ENCODE measurements at regions not wholly inside any gene's neighbourhood (a gene's known extent, or its start where the extent isn't known, plus 50 kb on each side); places are given as distances from the start of the nearest gene placed in this dataset.

GRCh38 chr2:52405980-52406379, 1361.6 kb upstream of the CHAC2 start:
- ATAC-seq: no peak
- H3K36me3 ChIP-seq: no peaks in the 10 kb centered on the region
- H3K27ac ChIP-seq: no peak overlapping the region
- intact Hi-C loops (cut with DNase I; ENCODE audit: low total_unique reads): no loop called here
- no peak overlapping the region for H3K4me3 ChIP-seq
- H3K9me3 ChIP-seq: no peaks in the 10 kb centered on the region
- TF ChIP-seq POLR2A (IDR thresholded peaks at IDR 0.05) (no peak), CTCF (IDR thresholded peaks at IDR 0.05 in 4 of 5, conservative IDR thresholded peaks at IDR 0.05 in 1 of 5) (no peak)
- H3K4me1 ChIP-seq: no peaks in the 10 kb centered on the region
- in situ Hi-C loops (cut with MboI; ENCODE audit: low sequenced_read_pairs in 4 of 4): no loop called here
- DNase-seq: no peak
- H3K27me3 ChIP-seq: no peaks in the 10 kb centered on the region

DNA sequence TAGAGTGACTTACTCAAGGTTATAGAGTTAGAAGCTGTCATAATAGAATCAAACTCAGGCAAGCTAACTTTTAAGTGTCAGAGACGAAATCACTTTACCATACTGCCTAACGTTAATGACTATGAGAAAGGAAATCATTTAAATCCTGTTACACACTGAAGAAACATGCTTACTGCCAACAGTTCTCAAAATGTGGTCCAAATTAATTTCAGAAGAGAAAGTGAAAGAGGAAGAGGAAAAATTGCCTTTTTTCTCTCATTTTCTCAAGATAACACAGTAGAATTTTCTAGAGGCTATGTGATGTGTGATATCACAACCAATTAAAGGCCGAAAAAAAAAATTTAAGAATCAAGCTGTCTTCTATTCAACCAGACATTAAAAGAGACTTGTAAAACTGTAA, 1362.7 kb upstream of the CHAC2 start:
- H3K4me1 ChIP-seq: no peaks in the 10 kb centered on the region
- no peak for DNase-seq
- in situ Hi-C loops (cut with MboI; ENCODE audit: low sequenced_read_pairs in 4 of 4): no loop called here
- H3K27ac ChIP-seq: no peak overlapping the region
- no peaks in the 10 kb centered on the region for H3K9me3 ChIP-seq
- no peaks in the 10 kb centered on the region for H3K36me3 ChIP-seq
- no peak for TF ChIP-seq POLR2A (IDR thresholded peaks at IDR 0.05)
- no peak for TF ChIP-seq CTCF (IDR thresholded peaks at IDR 0.05 in 4 of 5, conservative IDR thresholded peaks at IDR 0.05 in 1 of 5)
- ATAC-seq: no peak
- no peaks in the 10 kb centered on the region for H3K27me3 ChIP-seq
- H3K4me3 ChIP-seq: no peak overlapping the region
- intact Hi-C loops (cut with DNase I; ENCODE audit: low total_unique reads): no loop called here

DNA sequence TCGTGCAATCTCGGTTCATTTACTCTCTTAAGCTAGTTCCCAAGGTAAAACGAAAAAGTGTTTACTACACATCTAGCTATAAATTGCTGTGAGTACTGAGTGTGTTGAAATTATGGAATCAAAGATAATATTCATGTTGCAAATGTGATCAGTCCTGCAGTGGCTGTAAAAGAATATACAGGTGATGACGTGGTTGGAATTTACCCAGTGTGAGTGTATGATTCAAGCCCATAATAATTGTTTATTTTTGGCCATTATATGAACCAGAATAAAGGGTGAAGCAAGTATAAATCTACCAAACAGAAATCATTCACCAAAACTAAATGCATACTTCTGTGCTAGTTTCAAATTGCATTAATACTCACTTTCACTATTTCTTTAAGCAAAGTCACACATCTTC, 1363.6 kb upstream of the CHAC2 start:
- no peak for ATAC-seq
- Histone ChIP-seq H3K9me3 (no peaks in the 10 kb centered on the region), H3K27ac (no peak overlapping the region), H3K36me3 (no peaks in the 10 kb centered on the region), H3K4me3 (no peak overlapping the region), H3K27me3 (no peaks in the 10 kb centered on the region), H3K4me1 (no peaks in the 10 kb centered on the region)
- DNase-seq: no peak
- in situ Hi-C loops (cut with MboI; ENCODE audit: low sequenced_read_pairs in 4 of 4) (no loop called here), intact Hi-C loops (cut with DNase I; ENCODE audit: low total_unique reads) (no loop called here)
- TF ChIP-seq POLR2A (IDR thresholded peaks at IDR 0.05): no peak
- TF ChIP-seq CTCF (IDR thresholded peaks at IDR 0.05 in 4 of 5, conservative IDR thresholded peaks at IDR 0.05 in 1 of 5): no peak

DNA sequence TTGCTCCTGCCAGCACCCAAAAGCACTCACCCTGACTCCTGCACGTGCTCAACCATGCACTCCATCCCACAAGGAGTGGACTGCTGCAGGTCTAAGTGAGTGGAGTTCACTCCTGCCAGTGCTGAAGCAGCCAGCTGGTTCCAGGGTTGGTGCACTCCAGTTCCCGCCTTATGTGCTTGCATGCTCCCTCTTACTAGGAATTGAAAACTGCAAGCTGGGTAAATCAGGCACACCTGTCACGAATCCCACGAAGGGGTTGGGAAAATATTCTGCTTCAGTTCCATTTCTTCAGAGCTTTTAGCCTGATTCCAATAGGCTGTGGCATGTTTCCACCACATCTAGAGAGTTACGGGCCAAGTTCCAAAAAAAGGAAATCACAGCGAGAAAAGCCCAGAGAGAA, 1365.5 kb upstream of the CHAC2 start:
- TF ChIP-seq CTCF (IDR thresholded peaks at IDR 0.05 in 4 of 5, conservative IDR thresholded peaks at IDR 0.05 in 1 of 5) (no peak), POLR2A (IDR thresholded peaks at IDR 0.05) (no peak)
- DNase-seq (no peak), ATAC-seq (no peak)
- Histone ChIP-seq H3K27ac (no peak overlapping the region), H3K36me3 (no peaks in the 10 kb centered on the region), H3K4me3 (no peak overlapping the region), H3K27me3 (no peaks in the 10 kb centered on the region), H3K4me1 (no peaks in the 10 kb centered on the region), H3K9me3 (no peaks in the 10 kb centered on the region)
- intact Hi-C loops (cut with DNase I; ENCODE audit: low total_unique reads) (no loop called here), in situ Hi-C loops (cut with MboI; ENCODE audit: low sequenced_read_pairs in 4 of 4) (no loop called here)

- Histone ChIP-seq H3K27me3 (no peaks in the 10 kb centered on the region), H3K4me1 (no peaks in the 10 kb centered on the region), H3K27ac (no peak overlapping the region), H3K9me3 (no peaks in the 10 kb centered on the region), H3K36me3 (no peaks in the 10 kb centered on the region), H3K4me3 (no peak overlapping the region)
- in situ Hi-C loops (cut with MboI; ENCODE audit: low sequenced_read_pairs in 4 of 4): no loop called here
- intact Hi-C loops (cut with DNase I; ENCODE audit: low total_unique reads): no loop called here
- TF ChIP-seq CTCF (IDR thresholded peaks at IDR 0.05 in 4 of 5, conservative IDR thresholded peaks at IDR 0.05 in 1 of 5) (no peak), POLR2A (IDR thresholded peaks at IDR 0.05) (no peak)
- ATAC-seq (no peak), DNase-seq (no peak)
These were observed 1364.9 kb upstream of the NRXN1 start for GRCh38 chr2:52396836-52397235.

Measured in gastrocnemius medialis (tissue), 4 donors.